ENCODE measurements at regions not wholly inside any gene's neighbourhood (a gene's known extent, or its start where the extent isn't known, plus 50 kb on each side); places are given as distances from the start of the nearest gene placed in this dataset.

DNA sequence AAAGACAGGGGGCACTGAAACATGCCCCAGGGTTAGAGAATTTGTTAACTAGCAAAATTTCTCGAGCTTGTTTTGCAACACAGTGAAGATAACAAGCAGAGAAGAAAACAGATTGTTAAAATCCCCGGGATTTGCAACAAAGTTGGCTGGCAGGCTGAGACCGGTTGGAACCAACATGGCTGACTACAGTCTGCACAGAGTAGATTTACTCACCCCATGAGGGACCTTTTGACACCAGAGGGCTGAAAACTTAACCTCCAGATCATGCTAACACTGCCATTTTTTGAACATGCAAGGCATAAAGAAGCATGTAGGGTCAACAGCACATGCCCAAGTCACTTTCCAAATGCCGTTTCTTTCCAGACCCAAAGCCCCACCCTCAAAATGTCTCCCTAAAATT is 95.2 kb upstream of the TMEM26 start:
- CTCF ChIA-PET, result no interaction called here
- no peak overlapping the region for H3K4me3 Mint-ChIP-seq (ENCODE audit: unreplicated experiment)
- intact Hi-C loops (cut with micrococcal nuclease; ENCODE audit: unreplicated experiment), result no loop called here
- peaks cover 15% of the 10 kb centered on the region for H3K27me3 Mint-ChIP-seq (ENCODE audit: insufficient read depth, unreplicated experiment)
- H3K9me3 Mint-ChIP-seq (ENCODE audit: unreplicated experiment), result no peaks in the 10 kb centered on the region
- H3K27ac Mint-ChIP-seq (ENCODE audit: unreplicated experiment), result no peak overlapping the region
- H3K4me1 ChIP-seq, result no peaks in the 10 kb centered on the region
- H3K4me3 ChIP-seq (ENCODE audit: low read depth, low read length), result no peak overlapping the region
- no peaks in the 10 kb centered on the region for H3K36me3 ChIP-seq (ENCODE audit: control insufficient read depth, insufficient read depth, low read length)
- no peak for DNase-seq
- no TSS peak for BruUV-seq (replicated peaks)
- TF ChIP-seq, protein P1, sequence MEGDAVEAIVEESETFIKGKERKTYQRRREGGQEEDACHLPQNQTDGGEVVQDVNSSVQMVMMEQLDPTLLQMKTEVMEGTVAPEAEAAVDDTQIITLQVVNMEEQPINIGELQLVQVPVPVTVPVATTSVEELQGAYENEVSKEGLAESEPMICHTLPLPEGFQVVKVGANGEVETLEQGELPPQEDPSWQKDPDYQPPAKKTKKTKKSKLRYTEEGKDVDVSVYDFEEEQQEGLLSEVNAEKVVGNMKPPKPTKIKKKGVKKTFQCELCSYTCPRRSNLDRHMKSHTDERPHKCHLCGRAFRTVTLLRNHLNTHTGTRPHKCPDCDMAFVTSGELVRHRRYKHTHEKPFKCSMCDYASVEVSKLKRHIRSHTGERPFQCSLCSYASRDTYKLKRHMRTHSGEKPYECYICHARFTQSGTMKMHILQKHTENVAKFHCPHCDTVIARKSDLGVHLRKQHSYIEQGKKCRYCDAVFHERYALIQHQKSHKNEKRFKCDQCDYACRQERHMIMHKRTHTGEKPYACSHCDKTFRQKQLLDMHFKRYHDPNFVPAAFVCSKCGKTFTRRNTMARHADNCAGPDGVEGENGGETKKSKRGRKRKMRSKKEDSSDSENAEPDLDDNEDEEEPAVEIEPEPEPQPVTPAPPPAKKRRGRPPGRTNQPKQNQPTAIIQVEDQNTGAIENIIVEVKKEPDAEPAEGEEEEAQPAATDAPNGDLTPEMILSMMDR (IDR thresholded peaks at IDR 0.05; ENCODE audit: insufficient read depth in 1 of 2, low read depth in 1 of 2, low read length in 1 of 2, severe bottlenecking in 1 of 2, unreplicated experiment in 1 of 2), result no peak
- no peaks in the 10 kb centered on the region for H3K4me1 Mint-ChIP-seq (ENCODE audit: low read depth, unreplicated experiment)
- H3K9me3 ChIP-seq, result no peaks in the 10 kb centered on the region
- POLR2A ChIA-PET, result no interaction called here
- no peaks in the 10 kb centered on the region for H3K36me3 Mint-ChIP-seq (ENCODE audit: insufficient read depth, unreplicated experiment)
- H3K27me3 ChIP-seq (replicated peaks; ENCODE audit: control insufficient read depth, insufficient read depth, low read length), result no peaks in the 10 kb centered on the region

DNA sequence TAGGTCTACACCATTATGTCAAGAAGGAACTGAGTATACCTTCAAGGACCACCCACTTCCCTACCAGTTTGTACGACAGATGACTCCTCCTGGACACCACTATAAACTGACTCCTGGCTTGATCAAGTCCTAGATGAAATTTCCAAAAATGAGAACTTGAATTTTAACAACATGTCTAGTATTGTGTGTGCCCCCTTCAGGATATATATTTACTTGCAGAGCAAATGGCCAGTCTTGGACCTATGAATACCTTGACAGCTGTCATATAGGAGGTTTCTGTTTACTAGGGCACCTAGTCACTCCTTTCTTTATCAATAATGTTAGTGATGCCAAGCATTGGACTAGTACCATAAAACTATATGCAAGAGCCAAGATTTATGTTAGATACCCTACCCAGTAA is 94.1 kb upstream of the TMEM26 start:
- H3K4me3 ChIP-seq (ENCODE audit: low read depth, low read length), result no peak overlapping the region
- H3K27ac Mint-ChIP-seq (ENCODE audit: unreplicated experiment), result no peak overlapping the region
- no peaks in the 10 kb centered on the region for H3K4me1 Mint-ChIP-seq (ENCODE audit: low read depth, unreplicated experiment)
- no TSS peak for BruUV-seq (replicated peaks)
- no peak for DNase-seq
- ChIA-PET CTCF (no interaction called here), POLR2A (no interaction called here)
- H3K4me1 ChIP-seq, result no peaks in the 10 kb centered on the region
- H3K9me3 Mint-ChIP-seq (ENCODE audit: unreplicated experiment), result no peaks in the 10 kb centered on the region
- H3K4me3 Mint-ChIP-seq (ENCODE audit: unreplicated experiment), result no peak overlapping the region
- H3K27me3 ChIP-seq (replicated peaks; ENCODE audit: control insufficient read depth, insufficient read depth, low read length), result no peaks in the 10 kb centered on the region
- H3K27me3 Mint-ChIP-seq (ENCODE audit: insufficient read depth, unreplicated experiment), result peaks cover 17% of the 10 kb centered on the region
- intact Hi-C loops (cut with micrococcal nuclease; ENCODE audit: unreplicated experiment), result no loop called here
- no peaks in the 10 kb centered on the region for H3K36me3 Mint-ChIP-seq (ENCODE audit: insufficient read depth, unreplicated experiment)
- no peaks in the 10 kb centered on the region for H3K9me3 ChIP-seq
- H3K36me3 ChIP-seq (ENCODE audit: control insufficient read depth, insufficient read depth, low read length), result no peaks in the 10 kb centered on the region
- TF ChIP-seq, protein P1 (IDR thresholded peaks at IDR 0.05; ENCODE audit: insufficient read depth in 1 of 2, low read depth in 1 of 2, low read length in 1 of 2, severe bottlenecking in 1 of 2, unreplicated experiment in 1 of 2), result no peak

DNA sequence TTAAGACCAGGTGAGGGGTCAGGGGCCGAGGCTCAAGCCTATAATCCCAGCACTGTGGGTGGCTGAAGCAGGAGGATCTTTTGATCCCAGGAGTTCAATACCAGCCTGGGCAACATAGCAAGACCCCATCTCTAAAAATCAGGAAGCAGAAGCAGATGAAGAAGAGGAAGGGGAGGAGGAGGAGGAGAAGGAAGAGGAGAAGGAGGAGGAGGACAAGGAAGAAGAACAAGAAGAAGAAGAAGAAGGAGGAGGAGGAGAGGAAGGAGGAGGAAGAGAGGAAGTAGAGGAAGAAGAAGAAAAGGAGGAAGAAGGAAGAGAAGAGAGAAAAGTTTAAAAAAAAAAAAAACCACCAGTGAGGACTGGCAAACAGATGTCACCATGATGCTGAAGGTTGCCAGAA is 92.0 kb upstream of the TMEM26 start:
- ChIA-PET CTCF (no interaction called here), POLR2A (no interaction called here)
- intact Hi-C loops (cut with micrococcal nuclease; ENCODE audit: unreplicated experiment), result no loop called here

More for the DNA sequence above, 92.0 kb upstream of the TMEM26 start:
- DNase-seq, result no peak
- no peaks in the 10 kb centered on the region; the same call in 1 of the 2 replicates for H3K27me3 ChIP-seq (replicated peaks; ENCODE audit: control insufficient read depth, insufficient read depth, low read length)
- Mint-ChIP-seq H3K4me1 (ENCODE audit: low read depth, unreplicated experiment) (no peaks in the 10 kb centered on the region), H3K9me3 (ENCODE audit: unreplicated experiment) (no peaks in the 10 kb centered on the region), H3K27me3 (ENCODE audit: insufficient read depth, unreplicated experiment) (peaks cover 21% of the 10 kb centered on the region), H3K36me3 (ENCODE audit: insufficient read depth, unreplicated experiment) (no peaks in the 10 kb centered on the region), H3K27ac (ENCODE audit: unreplicated experiment) (no peak overlapping the region), H3K4me3 (ENCODE audit: unreplicated experiment) (no peak overlapping the region)
- BruUV-seq (replicated peaks), result no TSS peak
- H3K9me3 ChIP-seq, result no peaks in the 10 kb centered on the region
- no peaks in the 10 kb centered on the region for H3K36me3 ChIP-seq (ENCODE audit: control insufficient read depth, insufficient read depth, low read length)
- no peak overlapping the region for H3K4me3 ChIP-seq (ENCODE audit: low read depth, low read length)
- H3K4me1 ChIP-seq, result no peaks in the 10 kb centered on the region
- TF ChIP-seq, protein P1 (IDR thresholded peaks at IDR 0.05; ENCODE audit: insufficient read depth in 1 of 2, low read depth in 1 of 2, low read length in 1 of 2, severe bottlenecking in 1 of 2, unreplicated experiment in 1 of 2), result no peak
